IMR-90 (cell line): ENCODE measurements at regions not wholly inside any gene's neighbourhood (a gene's known extent, or its start where the extent isn't known, plus 50 kb on each side); places are given as distances from the start of the nearest gene placed in this dataset.
"Not testable (repeated sequence)": the region's sequence is repeated elsewhere in the genome, so short reads cannot be mapped to it uniquely, and the experiment has no call there.

ENCODE experiments used
- ATAC-seq: fragments of 200-7000 bp; cut with Tn5 transposase; 2 replicates; pipeline ENCODE4 v1.9.1; 2020; ENCODE audit warnings: low read depth, mild to moderate bottlenecking, moderate library complexity
- BruUV-seq: library from RNA; stranded (reverse); fragments of 400-500 nt; replicated peaks from 2 replicates; lab custom pipeline; 2021; lab: Mats Ljungman, UMichigan
- CTCF ChIA-PET: fragments of 300-600 bp; formaldehyde crosslinking; extraction: SDS; loops from one replicate; lab custom pipeline; 2021; ENCODE audit warnings: antibody characterized with exemption; lab: Yijun Ruan, JAX
- POLR2A ChIA-PET: fragments of 300-600 bp; sonication (Branson Sonifier 250); formaldehyde crosslinking; loops from one replicate; lab custom pipeline; 2022; ENCODE audit warnings: antibody characterized with exemption; ENCODE audit not compliant: unreplicated experiment; lab: Charles Lee
- DNase-seq: peaks from one replicate; pipeline ENCODE4 v3.0.0; 2013
- H2AFZ ChIP-seq: replicated peaks from 2 replicates; pipeline ENCODE3; 2013; ENCODE audit warnings: low read length, mild to moderate bottlenecking; ENCODE audit not compliant: poor library complexity
- H2AK5ac ChIP-seq: 2 replicates; pipeline ENCODE4 v1.6.1; 2013; ENCODE audit warnings: low read depth, low read length, inconsistent platforms
- H2AK9ac ChIP-seq: replicated peaks from 2 replicates; pipeline ENCODE3; 2013; ENCODE audit warnings: mild to moderate bottlenecking, low read depth, low read length, moderate library complexity; ENCODE audit not compliant: poor library complexity
- H2BK120ac ChIP-seq: 2 replicates; pipeline ENCODE4 v1.6.1; 2013; ENCODE audit warnings: low read depth, low read length, inconsistent platforms
- H2BK15ac ChIP-seq: 3 replicates; pipeline ENCODE4 v1.6.1; 2013; ENCODE audit warnings: low read depth, low read length, inconsistent platforms
- H2BK20ac ChIP-seq: 2 replicates; pipeline ENCODE4 v1.6.1; 2013; ENCODE audit warnings: low read depth, mild to moderate bottlenecking, inconsistent platforms, low read length, moderate library complexity
- H2BK5ac ChIP-seq: 2 replicates; pipeline ENCODE4 v1.6.1; 2013; ENCODE audit warnings: mild to moderate bottlenecking, low read depth, low read length, inconsistent platforms; ENCODE audit not compliant: poor library complexity, severe bottlenecking
- H3K14ac ChIP-seq: replicated peaks from 2 replicates; pipeline ENCODE4 v1.6.1; 2013; ENCODE audit warnings: low read depth, low read length, inconsistent platforms
- H3K18ac ChIP-seq: 2 replicates; pipeline ENCODE4 v1.6.1; 2013; ENCODE audit warnings: low read depth, low read length, control low read depth
- H3K23ac ChIP-seq: 2 replicates; pipeline ENCODE4 v1.6.1; 2013; ENCODE audit warnings: low read depth, low read length, inconsistent platforms
- H3K27ac ChIP-seq: 2 replicates; pipeline ENCODE4 v1.5.1; 2013; ENCODE audit warnings: mild to moderate bottlenecking, control low read depth, low read length; ENCODE audit not compliant: insufficient read depth
- H3K27me3 ChIP-seq: 2 replicates; pipeline ENCODE4 v1.6.1; 2013; ENCODE audit warnings: low read length; ENCODE audit not compliant: control insufficient read depth, insufficient read depth
- H3K36me3 ChIP-seq: 2 replicates; pipeline ENCODE4 v1.6.1; 2013; ENCODE audit warnings: low read length, mixed read lengths; ENCODE audit not compliant: control insufficient read depth, insufficient read depth
- H3K4ac ChIP-seq: 2 replicates; pipeline ENCODE4 v1.6.1; 2013; ENCODE audit warnings: low read depth, low read length, inconsistent platforms
- H3K4me1 ChIP-seq: 2 replicates; pipeline ENCODE4 v1.6.1; 2013; ENCODE audit warnings: low read length, mixed read lengths; ENCODE audit not compliant: control insufficient read depth, insufficient read depth
- H3K4me2 ChIP-seq: 2 replicates; pipeline ENCODE4 v1.6.1; 2013; ENCODE audit warnings: low read depth, mild to moderate bottlenecking, control low read depth, low read length, moderate library complexity
- H3K4me3 ChIP-seq: 2 replicates; pipeline ENCODE4 v1.5.1; 2013; ENCODE audit warnings: low read depth, mild to moderate bottlenecking, control low read depth, low read length, moderate library complexity; ENCODE audit not compliant: insufficient read depth
- H3K56ac ChIP-seq: 2 replicates; pipeline ENCODE4 v1.6.1; 2013; ENCODE audit warnings: low read length, inconsistent platforms; ENCODE audit not compliant: insufficient read depth; ENCODE audit errors: extremely low read depth
- H3K79me1 ChIP-seq, 2 experiments: 2 replicates each; pipeline ENCODE4 v1.6.1; 2013; ENCODE audit warnings: low read length in 2 of 2, inconsistent platforms in 1 of 2, low read depth in 1 of 2
- H3K9ac ChIP-seq: 2 replicates; pipeline ENCODE4 v1.6.1; 2013; ENCODE audit warnings: low read depth, low read length, control low read depth
- H3K9me1 ChIP-seq: 2 replicates; pipeline ENCODE4 v1.6.1; 2013; ENCODE audit warnings: low read length, inconsistent platforms; ENCODE audit not compliant: insufficient read depth
- H3K9me3 ChIP-seq: 2 replicates; pipeline ENCODE4 v1.6.1; 2013; ENCODE audit warnings: low read length; ENCODE audit not compliant: control insufficient read depth, insufficient read depth
- H4K20me1 ChIP-seq: 2 replicates; pipeline ENCODE4 v1.6.1; 2013; ENCODE audit warnings: low read length, inconsistent platforms; ENCODE audit not compliant: insufficient read depth
- H4K5ac ChIP-seq: 2 replicates; pipeline ENCODE4 v1.6.1; 2013; ENCODE audit warnings: mild to moderate bottlenecking, low read depth, low read length, control low read depth
- H4K8ac ChIP-seq, 2 experiments: 2 replicates each; pipeline ENCODE4 v1.6.1; 2013; ENCODE audit warnings: low read depth in 2 of 2, low read length in 2 of 2, control low read depth in 1 of 2, inconsistent platforms in 1 of 2
- H4K91ac ChIP-seq: 2 replicates; pipeline ENCODE4 v1.6.1; 2013; ENCODE audit warnings: low read depth, low read length, inconsistent platforms; ENCODE audit not compliant: insufficient read depth
- whole genome bisulfite sequencing, 2 experiments: methylation state at CpG; one replicate each; pipeline versions ENCODE4 v1.1.5 to v1.1.7; 2013; ENCODE audit warnings: missing lambda C conversion rate in 2 of 2; ENCODE audit not compliant: insufficient read length in 1 of 2; ENCODE audit errors: extremely low coverage in 2 of 2; 5-methylcytosine and 5-hydroxymethylcytosine counted together
- dilution Hi-C: fragments of 300-500 bp; cut with HindIII; formaldehyde crosslinking; loops from one replicate; pipeline ENCODE4 v1.14.3; 2018; ENCODE audit warnings: low sequenced_read_pairs; ENCODE audit not compliant: unreplicated experiment
- in situ Hi-C: fragments of 300-500 bp; cut with MboI; formaldehyde crosslinking; loops from 3 replicates; pipeline ENCODE4 v1.14.3; 2019; ENCODE audit warnings: low sequenced_read_pairs, inconsistent platforms, mixed read lengths
- intact Hi-C: fragments of 100-400 bp; cut with micrococcal nuclease; formaldehyde crosslinking; loops from 2 replicates; pipeline ENCODE4 v1.10.0; 2022

DNA sequence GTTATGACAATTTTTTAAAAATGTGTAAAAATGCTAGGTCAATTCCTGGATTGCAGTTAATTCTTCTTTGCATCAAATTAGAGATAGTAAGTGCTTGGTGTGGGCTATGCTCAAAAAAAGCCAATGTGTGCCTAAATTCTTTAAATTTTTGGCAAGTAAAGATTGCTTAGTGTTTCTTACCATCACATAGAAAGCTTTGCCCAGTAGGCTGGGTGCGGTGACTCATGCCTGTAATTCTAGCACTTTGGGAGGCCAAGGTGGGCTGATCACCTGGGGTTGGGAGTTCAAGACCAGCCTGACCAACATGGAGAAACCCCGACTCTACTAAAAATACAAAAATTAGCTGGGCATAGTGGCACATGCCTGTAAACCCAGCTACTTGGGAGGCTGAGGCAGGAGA lies 70.0 kb upstream of the MED13 start:
- H3K9me1 ChIP-seq, H3K14ac ChIP-seq, H3K23ac ChIP-seq, POLR2A ChIA-PET, intact Hi-C loops, H2AK9ac ChIP-seq, BruUV-seq, H2BK15ac ChIP-seq, H3K27ac ChIP-seq, H2AFZ ChIP-seq, H3K4me2 ChIP-seq, ATAC-seq, H2BK120ac ChIP-seq, H4K5ac ChIP-seq, in situ Hi-C loops, H3K79me1 ChIP-seq, H3K18ac ChIP-seq, H3K9ac ChIP-seq, dilution Hi-C loops, H4K91ac ChIP-seq, H2BK20ac ChIP-seq, H3K4ac ChIP-seq, H3K9me3 ChIP-seq, H2BK5ac ChIP-seq, DNase-seq, H4K8ac ChIP-seq, H3K4me3 ChIP-seq, CTCF ChIA-PET, H3K56ac ChIP-seq, H2AK5ac ChIP-seq, H4K20me1 ChIP-seq, H3K4me1 ChIP-seq, H3K36me3 ChIP-seq: not testable (repeated sequence)
- peaks cover 25% of the 10 kb centered on the region for H3K27me3 ChIP-seq
- WGBS, 2 experiments, result no CpG with 5 or more reads among the region's 2 CpGs
